B cell (primary cell): ENCODE measurements at regions not wholly inside any gene's neighbourhood (a gene's known extent, or its start where the extent isn't known, plus 50 kb on each side); places are given as distances from the start of the nearest gene placed in this dataset.

ENCODE experiments used
- EZH2 ChIP-seq: IDR thresholded peaks from 2 replicates; pipeline ENCODE4 v1.6.1; 2012; ENCODE audit warnings: borderline replicate concordance, low read depth, mild to moderate bottlenecking, moderate library complexity, low read length; ENCODE audit not compliant: insufficient read depth, poor library complexity, severe bottlenecking
- TF ChIP-seq, protein P1 (sequence below): fragments of 200-600 bp; IDR thresholded peaks from one replicate; pipeline ENCODE4 v1.8.0; 2022; ENCODE audit warnings: antibody characterized with exemption, mild to moderate bottlenecking

DNA sequence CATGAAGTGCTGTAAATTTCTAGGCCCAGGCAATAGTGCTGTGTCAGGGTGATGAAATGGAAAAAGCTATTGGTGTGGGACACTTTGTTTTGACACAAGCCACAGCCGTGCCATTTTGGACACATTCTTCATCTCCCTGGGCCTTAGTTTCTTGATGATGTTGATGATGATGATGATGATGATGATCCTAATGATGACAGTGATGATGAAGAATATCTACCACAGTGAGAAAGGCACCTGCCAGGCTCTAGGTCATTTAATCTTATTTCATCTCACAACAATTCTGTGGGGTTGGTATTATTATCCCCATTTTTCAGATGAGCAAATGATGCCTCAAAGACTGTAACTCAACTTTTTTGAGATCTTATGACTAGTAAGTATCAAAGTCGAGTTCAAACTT, 102.2 kb upstream of the STC2 start:
- TF ChIP-seq, protein P1, sequence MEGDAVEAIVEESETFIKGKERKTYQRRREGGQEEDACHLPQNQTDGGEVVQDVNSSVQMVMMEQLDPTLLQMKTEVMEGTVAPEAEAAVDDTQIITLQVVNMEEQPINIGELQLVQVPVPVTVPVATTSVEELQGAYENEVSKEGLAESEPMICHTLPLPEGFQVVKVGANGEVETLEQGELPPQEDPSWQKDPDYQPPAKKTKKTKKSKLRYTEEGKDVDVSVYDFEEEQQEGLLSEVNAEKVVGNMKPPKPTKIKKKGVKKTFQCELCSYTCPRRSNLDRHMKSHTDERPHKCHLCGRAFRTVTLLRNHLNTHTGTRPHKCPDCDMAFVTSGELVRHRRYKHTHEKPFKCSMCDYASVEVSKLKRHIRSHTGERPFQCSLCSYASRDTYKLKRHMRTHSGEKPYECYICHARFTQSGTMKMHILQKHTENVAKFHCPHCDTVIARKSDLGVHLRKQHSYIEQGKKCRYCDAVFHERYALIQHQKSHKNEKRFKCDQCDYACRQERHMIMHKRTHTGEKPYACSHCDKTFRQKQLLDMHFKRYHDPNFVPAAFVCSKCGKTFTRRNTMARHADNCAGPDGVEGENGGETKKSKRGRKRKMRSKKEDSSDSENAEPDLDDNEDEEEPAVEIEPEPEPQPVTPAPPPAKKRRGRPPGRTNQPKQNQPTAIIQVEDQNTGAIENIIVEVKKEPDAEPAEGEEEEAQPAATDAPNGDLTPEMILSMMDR = no peak
- TF ChIP-seq EZH2 = no peak
